Lung (tissue), 11 donors: ENCODE measurements at regions not wholly inside any gene's neighbourhood (a gene's known extent, or its start where the extent isn't known, plus 50 kb on each side); places are given as distances from the start of the nearest gene placed in this dataset.

Source experiments
- ATAC-seq: fragments of 200-7000 bp; cut with Tn5 transposase; one replicate; pipeline ENCODE4 v1.9.1; 2020; ENCODE audit warnings: moderate number of reproducible peaks; ENCODE audit not compliant: insufficient read depth, low FRiP score
- DNase-seq, 3 donors: peaks; one replicate each; pipeline ENCODE4 v3.0.0-alpha.2; 2013 to 2017
- H3K27ac ChIP-seq, 2 donors: one replicate each; pipeline ENCODE4 v1.5.1; 2013; ENCODE audit warnings: mild to moderate bottlenecking in 2 of 2, moderate library complexity in 2 of 2, control low read depth in 1 of 2, inconsistent platforms in 1 of 2, low read depth in 1 of 2, low read length in 1 of 2
- H3K27me3 ChIP-seq, 3 donors: one replicate each; pipeline ENCODE4 v1.5.1; 2013; ENCODE audit warnings: low read length in 2 of 3; ENCODE audit not compliant: control insufficient read depth in 3 of 3, insufficient read depth in 3 of 3
- H3K36me3 ChIP-seq, 4 donors: one replicate each; pipeline ENCODE4 v1.5.1; 2013; ENCODE audit warnings: low read length in 4 of 4, mild to moderate bottlenecking in 1 of 4, moderate library complexity in 1 of 4; ENCODE audit not compliant: control insufficient read depth in 4 of 4, insufficient read depth in 4 of 4
- H3K4me1 ChIP-seq, 5 donors: one replicate each; pipeline ENCODE4 v1.5.1; 2013; ENCODE audit warnings: low read length in 5 of 5, mild to moderate bottlenecking in 2 of 5, moderate library complexity in 1 of 5; ENCODE audit not compliant: control insufficient read depth in 5 of 5, insufficient read depth in 5 of 5
- H3K4me3 ChIP-seq: one replicate; pipeline ENCODE4 v1.5.1; 2013; ENCODE audit warnings: mild to moderate bottlenecking, control low read depth, moderate library complexity
- H3K9ac ChIP-seq, 2 donors: one replicate each; pipeline ENCODE4 v1.5.1; 2013; ENCODE audit warnings: low read length in 2 of 2, control low read depth in 1 of 2; ENCODE audit not compliant: insufficient read depth in 1 of 2
- H3K9me3 ChIP-seq, 4 donors: one replicate each; pipeline ENCODE4 v1.5.1; 2013; ENCODE audit warnings: low read length in 3 of 4, mild to moderate bottlenecking in 1 of 4, moderate library complexity in 1 of 4; ENCODE audit not compliant: control insufficient read depth in 4 of 4, insufficient read depth in 3 of 4
- WGBS, 2 donors: extraction: QIAGEN DNeasy Blood & Tissue Kit; methylation state at CpG; one replicate each; pipeline ENCODE4 v1.1.7; 2013; 5-methylcytosine and 5-hydroxymethylcytosine counted together
- TF ChIP-seq, protein P1 (sequence below): IDR thresholded peaks from 2 replicates; pipeline ENCODE4 v1.5.1; 2012; ENCODE audit warnings: mild to moderate bottlenecking; ENCODE audit errors: control extremely low read depth, extremely low read depth
- donor health status: control.
- donor health status: control.
- donor health status: Bipolar disorder and iron deficiency.
- donor health status: healthy.
- donor health status: DM: yes; HTN: yes; CAD: no.

GRCh38 chr10:63915240-63915639 lies 394.0 kb downstream of the REEP3 start:
- Histone ChIP-seq H3K4me1 (peaks cover 0 to 10% (median 0%) of the 10 kb centered on the region in 5 donors), H3K4me3 (no peak overlapping the region), H3K9ac (no peak overlapping the region), H3K27ac (no peak overlapping the region), H3K36me3 (no peaks in the 10 kb centered on the region), H3K27me3 (no peaks in the 10 kb centered on the region), H3K9me3 (no peaks in the 10 kb centered on the region)
- DNase-seq (no peak), ATAC-seq (no peak)
- WGBS, 2 donors, result 83 to 88% methylated on average over 2 of the region's 2 CpGs
- TF ChIP-seq, protein P1, sequence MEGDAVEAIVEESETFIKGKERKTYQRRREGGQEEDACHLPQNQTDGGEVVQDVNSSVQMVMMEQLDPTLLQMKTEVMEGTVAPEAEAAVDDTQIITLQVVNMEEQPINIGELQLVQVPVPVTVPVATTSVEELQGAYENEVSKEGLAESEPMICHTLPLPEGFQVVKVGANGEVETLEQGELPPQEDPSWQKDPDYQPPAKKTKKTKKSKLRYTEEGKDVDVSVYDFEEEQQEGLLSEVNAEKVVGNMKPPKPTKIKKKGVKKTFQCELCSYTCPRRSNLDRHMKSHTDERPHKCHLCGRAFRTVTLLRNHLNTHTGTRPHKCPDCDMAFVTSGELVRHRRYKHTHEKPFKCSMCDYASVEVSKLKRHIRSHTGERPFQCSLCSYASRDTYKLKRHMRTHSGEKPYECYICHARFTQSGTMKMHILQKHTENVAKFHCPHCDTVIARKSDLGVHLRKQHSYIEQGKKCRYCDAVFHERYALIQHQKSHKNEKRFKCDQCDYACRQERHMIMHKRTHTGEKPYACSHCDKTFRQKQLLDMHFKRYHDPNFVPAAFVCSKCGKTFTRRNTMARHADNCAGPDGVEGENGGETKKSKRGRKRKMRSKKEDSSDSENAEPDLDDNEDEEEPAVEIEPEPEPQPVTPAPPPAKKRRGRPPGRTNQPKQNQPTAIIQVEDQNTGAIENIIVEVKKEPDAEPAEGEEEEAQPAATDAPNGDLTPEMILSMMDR, result no peak

DNA sequence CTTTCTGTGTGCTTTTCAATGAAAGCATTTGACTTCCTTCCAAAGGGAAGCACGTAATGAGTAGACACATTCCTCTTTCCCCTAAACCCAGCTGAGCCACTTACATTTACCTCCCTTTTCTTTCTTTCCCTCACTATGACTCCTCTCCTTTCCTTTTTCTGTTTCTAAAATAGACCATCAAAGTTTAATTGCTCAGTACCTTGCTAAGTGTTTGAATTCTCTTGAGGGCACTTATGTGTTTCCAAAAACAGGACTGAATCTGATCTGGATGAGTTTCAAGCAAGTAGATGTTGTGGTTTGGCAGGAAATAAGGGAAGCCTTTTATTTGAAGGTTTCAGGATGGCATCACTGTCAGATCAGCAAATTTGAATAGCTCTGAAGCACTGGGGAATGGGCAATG lies 396.2 kb downstream of the REEP3 start:
- TF ChIP-seq, protein P1, result no peak

DNA sequence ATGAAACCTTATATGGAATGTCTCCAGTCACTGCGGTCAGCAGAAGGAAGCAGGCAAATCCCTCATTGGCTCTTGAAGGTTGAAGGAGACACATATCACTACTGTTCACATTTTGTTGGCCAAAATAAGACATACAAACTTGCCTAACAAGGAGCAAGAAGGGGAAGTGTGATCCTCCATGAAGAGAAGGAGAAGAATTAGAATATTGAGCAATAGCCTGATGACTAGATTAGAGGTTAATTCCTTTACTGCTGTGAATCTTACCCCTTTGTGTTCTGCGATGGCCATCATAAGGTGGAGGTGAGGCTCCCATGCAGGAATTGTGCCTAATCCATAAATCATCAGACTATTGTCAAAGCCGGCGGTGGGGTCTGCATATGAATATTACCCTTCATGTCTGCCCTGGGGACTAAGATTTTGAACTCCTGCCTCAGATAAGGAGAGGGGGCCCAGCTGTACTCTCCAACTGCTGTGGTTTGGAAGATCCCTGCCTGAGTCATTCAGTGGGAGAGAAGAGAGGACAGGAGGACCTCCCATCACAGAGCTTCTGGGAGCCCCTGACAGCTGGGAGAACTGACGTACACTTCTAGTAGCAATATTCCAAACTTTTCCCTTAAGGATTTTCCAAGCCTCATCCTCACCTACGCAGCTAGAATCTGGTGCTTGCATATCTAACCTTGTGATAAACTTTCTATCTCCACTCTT lies 398.5 kb downstream of the REEP3 start:
- H3K36me3 ChIP-seq, result no peaks in the 10 kb centered on the region
- no peak overlapping the region for H3K9ac ChIP-seq
- no peaks in the 10 kb centered on the region for H3K9me3 ChIP-seq
- H3K4me3 ChIP-seq, result no peak overlapping the region
- no peak for DNase-seq
- peaks cover 0 to 24% (median 0%) of the 10 kb centered on the region in 5 donors for H3K4me1 ChIP-seq
- 85 to 90% methylated on average over 6 of the region's 6 CpGs for WGBS, 2 donors
- H3K27ac ChIP-seq, result no peak overlapping the region
- ATAC-seq, result no peak
- H3K27me3 ChIP-seq, result peaks cover 0 to 2% (median 0%) of the 10 kb centered on the region in 3 donors
- TF ChIP-seq, protein P1, result no peak

More for the DNA sequence above, 396.2 kb downstream of the REEP3 start:
- no peak overlapping the region for H3K27ac ChIP-seq
- peaks cover 0 to 24% (median 0%) of the 10 kb centered on the region in 5 donors for H3K4me1 ChIP-seq
- H3K9me3 ChIP-seq, result no peaks in the 10 kb centered on the region
- ATAC-seq, result no peak
- H3K36me3 ChIP-seq, result no peaks in the 10 kb centered on the region
- H3K27me3 ChIP-seq, result peaks cover 0 to 2% (median 0%) of the 10 kb centered on the region in 3 donors
- 0 to 19% methylated on average over 1 of the region's 1 CpG for WGBS, 2 donors
- H3K9ac ChIP-seq, result no peak overlapping the region
- DNase-seq, result peak in 1 of 3 donors; percentile 44
- no peak overlapping the region for H3K4me3 ChIP-seq
